HG03196 (cell line): ENCODE measurements at regions not wholly inside any gene's neighbourhood (a gene's known extent, or its start where the extent isn't known, plus 50 kb on each side); places are given as distances from the start of the nearest gene placed in this dataset.

Experiments
- ATAC-seq: cut with Tn5 transposase; IDR thresholded peaks from one replicate; pipeline ENCODE4 v1.9.1; 2021; ENCODE audit not compliant: unreplicated experiment

- ATAC-seq: no peak
Observed at GRCh38 chr20:48105526-48105925, 320.2 kb upstream of the SULF2 start.

- no peak for ATAC-seq
Observed at GRCh38 chr20:48102931-48103660, 317.8 kb upstream of the SULF2 start.

- ATAC-seq: no peak
Observed at GRCh38 chr20:48102076-48102787, 317.0 kb upstream of the SULF2 start.

GRCh38 chr20:48100483-48100882, 315.2 kb upstream of the SULF2 start:
- no peak for ATAC-seq

GRCh38 chr20:48098866-48099265, 313.6 kb upstream of the SULF2 start:
- ATAC-seq: no peak

GRCh38 chr20:48098099-48098498, 312.8 kb upstream of the SULF2 start:
- no peak for ATAC-seq

- no peak for ATAC-seq
Observed at GRCh38 chr20:48096957-48097890, 311.9 kb upstream of the SULF2 start.

GRCh38 chr20:48096212-48096875, 311.1 kb upstream of the SULF2 start:
- no peak for ATAC-seq

- ATAC-seq: no peak
Observed at GRCh38 chr20:48094944-48095343, 309.7 kb upstream of the SULF2 start.

- ATAC-seq: no peak
Observed at GRCh38 chr20:48094196-48094749, 309.0 kb upstream of the SULF2 start.

GRCh38 chr20:48092596-48093280, 307.5 kb upstream of the SULF2 start:
- ATAC-seq: no peak

GRCh38 chr20:48090784-48091183, 305.5 kb upstream of the SULF2 start:
- no peak for ATAC-seq

GRCh38 chr20:48090314-48090713, 305.0 kb upstream of the SULF2 start:
- no peak for ATAC-seq

- ATAC-seq: no peak
Observed at GRCh38 chr20:48080583-48080982, 295.3 kb upstream of the SULF2 start.

- no peak for ATAC-seq
Observed at GRCh38 chr20:48079028-48079427, 293.7 kb upstream of the SULF2 start.

GRCh38 chr20:48076747-48077146, 291.5 kb upstream of the SULF2 start:
- no peak for ATAC-seq

- ATAC-seq: no peak
Observed at GRCh38 chr20:48076247-48076646, 291.0 kb upstream of the SULF2 start.

GRCh38 chr20:48075591-48076174, 290.4 kb upstream of the SULF2 start:
- no peak for ATAC-seq

- no peak for ATAC-seq
Observed at GRCh38 chr20:48070991-48071652, 285.8 kb upstream of the SULF2 start.
